Stimulated activated CD4-positive, alpha-beta T cell treated with anti-CD3 and anti-CD28 coated beads, Interleukin-1b, Interleukin-23, amount 100 ng/mL, for 4 hours (primary cell): ENCODE measurements at regions not wholly inside any gene's neighbourhood (a gene's known extent, or its start where the extent isn't known, plus 50 kb on each side); places are given as distances from the start of the nearest gene placed in this dataset.
A peak's percentile ranks its signal among the peaks of the same experiment; 100 is the strongest.
"Not testable (repeated sequence)": the region's sequence is repeated elsewhere in the genome, so short reads cannot be mapped to it uniquely, and the experiment has no call there.

Experiments
- DNase-seq, 2 donors: peaks; one replicate each; pipeline ENCODE4 v3.0.0-alpha.2; 2020; ENCODE audit warnings: low read depth in 2 of 2

GRCh38 chr7:65145710-65146109 lies 139.2 kb upstream of the ERV3-1 start:
- not testable (repeated sequence) for DNase-seq

DNA sequence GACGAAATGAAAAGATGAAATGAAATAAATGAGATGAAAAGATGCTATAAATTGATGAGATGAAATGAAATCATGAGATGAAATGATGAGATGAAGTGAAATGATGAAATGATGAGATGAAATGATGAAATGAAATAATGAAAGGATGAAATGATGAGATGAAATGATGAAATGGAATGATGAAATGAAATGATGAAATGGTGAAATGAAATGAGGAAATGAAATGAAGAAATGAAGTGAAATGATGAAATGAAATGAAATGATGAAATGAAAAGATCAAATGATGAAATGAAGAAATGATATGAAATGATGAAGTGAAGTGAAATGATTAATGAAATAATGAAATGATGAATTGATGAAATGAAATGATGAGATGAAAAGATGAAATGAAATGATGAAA lies 138.5 kb upstream of the ERV3-1 start:
- not testable (repeated sequence) for DNase-seq

GRCh38 chr7:65144557-65144956 lies 138.1 kb upstream of the ERV3-1 start:
- not testable (repeated sequence) for DNase-seq

DNA sequence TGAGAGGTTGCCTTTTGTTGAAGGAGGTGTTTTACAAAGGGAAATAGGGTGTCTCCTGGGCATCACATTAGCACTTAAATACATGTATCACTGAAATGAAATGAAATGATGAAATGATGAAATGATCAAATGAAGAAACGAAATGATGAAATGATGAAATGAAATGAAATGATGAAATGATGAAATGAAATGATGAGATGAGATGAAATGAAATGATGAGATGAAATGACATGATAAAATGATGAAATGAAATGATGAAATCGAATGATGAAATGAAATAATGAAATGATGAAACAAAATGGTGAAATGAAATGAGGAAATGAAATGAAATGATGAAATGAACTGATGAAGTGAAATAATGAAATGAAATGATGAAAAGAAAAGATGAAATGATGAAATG lies 137.6 kb upstream of the ERV3-1 start:
- not testable (repeated sequence) for DNase-seq

DNA sequence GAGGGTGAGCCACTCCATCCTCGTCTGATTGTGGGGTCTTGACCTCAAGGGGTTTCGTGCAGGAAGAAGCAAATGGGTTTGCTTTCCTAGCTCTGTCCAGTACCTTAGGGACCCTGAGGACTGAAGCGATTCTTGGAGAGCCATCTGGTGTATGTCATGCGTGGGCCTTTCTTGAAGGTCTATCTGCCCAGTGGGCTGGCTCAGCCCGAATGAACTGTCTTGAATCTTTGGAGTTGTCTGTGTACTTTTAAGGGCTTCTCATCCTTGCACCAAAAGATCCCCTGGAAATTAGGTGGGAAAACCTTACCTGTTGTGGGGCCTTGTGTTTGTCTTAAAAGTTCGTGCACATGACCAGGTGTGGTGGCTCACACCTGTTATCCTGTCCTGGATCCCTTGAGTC lies 135.4 kb upstream of the ERV3-1 start:
- DNase-seq, result not testable (repeated sequence)

- DNase-seq, result not testable (repeated sequence)
These were observed 134.9 kb upstream of the ERV3-1 start for GRCh38 chr7:65141405-65141778.

- DNase-seq, result not testable (repeated sequence)
These were observed 134.3 kb upstream of the ERV3-1 start for GRCh38 chr7:65140543-65141404.

GRCh38 chr7:65136850-65137249 lies 130.4 kb upstream of the ERV3-1 start:
- DNase-seq, result not testable (repeated sequence)

DNA sequence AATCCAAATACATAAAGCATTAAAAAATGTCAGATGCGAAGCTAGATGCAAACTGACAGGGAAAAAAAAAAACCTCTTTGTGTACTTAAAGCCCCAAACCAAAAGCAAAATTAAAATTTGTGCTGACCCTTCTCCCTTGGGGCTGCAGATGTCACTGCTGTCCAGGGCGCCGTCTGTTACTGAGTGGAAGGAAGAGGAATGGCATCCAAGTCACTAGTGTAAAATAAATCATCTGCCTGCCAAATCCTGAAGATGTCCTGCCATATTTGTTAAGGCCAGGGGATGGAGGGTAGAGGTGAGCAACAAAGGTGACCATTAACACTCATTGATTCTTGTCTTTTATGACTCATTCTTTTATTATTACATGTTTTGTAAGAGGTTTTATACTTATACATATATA lies 126.6 kb upstream of the ERV3-1 start:
- DNase-seq, result not testable (repeated sequence)

- not testable (repeated sequence) for DNase-seq
These were observed 125.8 kb upstream of the ERV3-1 start for GRCh38 chr7:65132256-65132655.

DNA sequence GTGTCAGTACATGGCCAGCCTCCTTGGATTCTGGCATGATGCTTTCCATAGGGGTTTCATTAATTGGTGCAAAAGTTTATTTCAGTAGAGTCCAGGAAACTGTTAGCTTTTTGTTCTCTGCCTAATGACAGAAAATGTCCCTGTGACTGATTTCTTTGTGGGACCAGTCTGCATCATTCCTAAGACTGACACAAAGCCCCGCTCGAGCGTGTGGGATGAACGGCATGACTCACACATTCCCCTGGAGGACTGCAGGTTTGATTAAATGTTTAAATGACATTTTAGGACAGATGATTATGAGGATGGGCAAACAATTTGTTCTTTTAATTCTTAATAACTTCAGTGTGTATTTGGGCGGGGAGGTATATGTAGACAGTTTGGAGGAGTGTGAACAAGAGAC lies 120.9 kb upstream of the ERV3-1 start:
- not testable (repeated sequence) for DNase-seq

GRCh38 chr7:65124600-65124999 lies 118.1 kb upstream of the ERV3-1 start:
- not testable (repeated sequence) for DNase-seq

DNA sequence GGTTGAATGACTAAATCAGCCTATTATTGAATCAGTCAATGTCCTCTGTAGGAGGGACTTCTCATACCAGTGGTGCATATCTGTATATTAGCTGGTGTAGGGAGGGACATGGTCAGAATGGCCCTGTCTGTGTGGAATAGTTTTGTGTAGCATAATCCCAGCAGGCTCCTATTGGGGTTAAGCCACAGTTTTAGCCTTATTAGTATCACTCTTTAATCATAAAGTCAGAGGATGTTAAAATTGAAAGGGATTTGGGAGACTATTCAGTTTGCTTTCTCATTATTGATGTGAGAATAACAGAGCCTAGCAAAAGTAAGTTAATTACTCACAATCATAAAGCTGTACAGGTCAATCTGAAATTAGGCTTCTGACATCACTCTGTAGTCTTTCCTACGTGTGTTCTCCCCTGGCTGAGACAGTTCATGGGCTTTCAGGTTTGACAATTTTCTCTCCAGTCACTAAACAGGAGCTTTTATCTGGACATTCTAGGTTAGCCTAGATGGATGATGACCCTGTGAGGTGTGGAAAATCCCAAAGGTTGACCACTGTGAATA lies 99.2 kb upstream of the ERV3-1 start:
- not testable (repeated sequence) for DNase-seq

DNA sequence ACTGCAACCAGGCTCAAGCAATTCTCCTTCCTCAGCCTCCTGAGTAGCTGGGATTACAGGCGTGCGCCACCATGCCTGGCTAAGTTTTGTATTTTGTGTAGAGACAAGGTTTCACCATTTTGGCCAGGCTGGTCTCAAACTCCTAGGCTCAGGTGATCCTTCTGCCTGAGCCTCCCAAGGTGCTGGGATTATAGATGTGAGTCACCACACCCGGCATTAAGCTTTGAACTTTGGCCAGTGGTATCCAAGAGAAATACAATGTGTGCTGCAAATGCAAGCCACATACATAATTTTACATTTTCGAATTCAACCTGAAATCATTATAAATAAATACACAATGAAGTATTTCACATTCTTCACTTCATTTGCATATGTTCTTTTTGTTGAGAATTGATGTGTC lies 94.0 kb upstream of the ERV3-1 start:
- DNase-seq, result not testable (repeated sequence)

GRCh38 chr7:65081669-65082055 lies 75.2 kb upstream of the ERV3-1 start:
- DNase-seq, result not testable (repeated sequence)

GRCh38 chr7:65080799-65081668 lies 74.5 kb upstream of the ERV3-1 start:
- peak; percentile 80 to 85 for DNase-seq

DNA sequence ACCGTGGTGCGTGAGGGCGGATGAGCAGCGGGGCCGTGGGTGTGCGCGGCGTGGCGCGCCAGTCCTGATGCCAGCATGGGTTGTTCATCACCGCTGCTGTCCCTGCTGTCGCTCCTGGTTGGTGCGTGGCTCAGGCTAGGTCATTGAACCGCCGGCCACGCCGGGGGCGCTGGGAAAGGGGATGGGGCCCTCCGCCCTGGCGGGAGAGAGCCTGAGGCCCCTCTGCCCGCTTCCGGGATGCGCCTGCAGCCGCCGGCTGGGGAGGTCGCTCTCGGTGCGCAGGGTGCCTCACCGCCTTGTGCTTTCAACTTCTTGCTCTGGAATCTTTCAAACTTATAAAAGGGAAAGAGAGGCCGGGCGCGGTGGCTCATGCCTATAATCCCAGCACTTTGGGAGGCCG lies 68.5 kb upstream of the ERV3-1 start:
- DNase-seq, result not testable (repeated sequence)

DNA sequence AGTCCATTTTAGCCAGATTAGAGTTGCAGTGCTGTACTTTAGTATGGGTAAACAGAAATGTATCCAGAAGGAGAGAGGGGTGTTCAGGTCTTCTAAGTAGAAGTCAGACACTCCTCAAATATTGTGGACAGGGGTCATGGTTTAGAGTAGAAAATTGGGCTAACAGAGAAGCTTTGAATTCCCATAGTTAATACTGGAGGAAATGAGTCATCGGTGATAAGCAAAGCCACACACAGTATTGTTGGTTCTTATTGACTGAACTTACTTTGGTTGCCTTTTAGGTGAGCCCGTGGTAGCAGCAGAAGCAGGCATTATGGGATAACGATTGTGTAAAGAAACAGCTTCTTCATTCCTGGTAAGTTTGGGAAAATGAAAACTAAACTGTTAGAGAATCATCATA lies 66.7 kb upstream of the ERV3-1 start:
- not testable (repeated sequence) for DNase-seq

DNA sequence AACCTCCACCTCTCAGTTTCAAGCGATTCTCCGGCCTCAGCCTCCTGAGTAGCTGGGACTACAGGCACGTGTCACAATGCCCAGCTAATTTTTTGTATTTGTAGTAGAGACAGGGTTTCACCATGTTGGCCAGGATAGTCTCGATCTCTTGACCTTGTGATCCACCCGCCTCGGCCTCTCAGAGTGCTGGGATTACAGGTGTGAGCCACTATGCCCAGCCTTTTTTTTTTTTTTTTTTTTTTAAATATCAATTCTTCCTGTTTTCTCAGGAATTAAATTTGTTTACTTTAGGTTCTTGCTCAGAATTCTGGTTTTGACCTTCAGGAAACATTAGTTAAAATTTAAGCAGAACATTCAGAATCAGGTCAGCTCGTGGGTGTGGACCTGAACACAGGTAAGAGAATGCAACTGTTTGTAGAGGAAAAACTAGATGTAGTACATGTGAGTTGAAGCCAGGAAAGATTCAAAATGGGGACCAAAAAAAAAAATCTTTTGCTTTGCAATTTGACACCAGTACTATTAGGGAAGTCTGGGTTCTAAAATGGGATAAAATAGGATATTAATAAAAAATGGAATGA lies 65.5 kb upstream of the ERV3-1 start:
- DNase-seq, result not testable (repeated sequence)

GRCh38 chr7:65069476-65069875 lies 63.0 kb upstream of the ERV3-1 start:
- DNase-seq, result not testable (repeated sequence)

DNA sequence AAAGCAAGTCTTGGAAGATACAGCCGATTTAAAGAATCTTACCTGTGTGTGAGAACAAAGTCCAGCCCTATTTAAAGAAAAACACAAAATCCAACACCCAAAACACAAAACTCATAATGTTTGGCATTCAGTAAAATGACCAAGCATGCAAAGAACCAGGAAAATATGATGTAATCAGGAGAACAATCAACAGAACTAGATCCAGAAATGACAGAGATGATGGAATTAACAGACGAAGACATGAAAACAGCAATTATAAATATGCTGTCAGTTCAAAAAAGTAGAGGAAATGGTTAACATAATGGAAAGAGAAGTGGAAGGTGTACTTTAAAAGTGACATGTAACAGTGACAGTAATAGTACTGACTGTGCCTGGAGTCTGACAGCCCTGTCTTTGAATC lies 56.1 kb upstream of the ERV3-1 start:
- DNase-seq, result not testable (repeated sequence)

GRCh38 chr7:65059247-65059646 lies 52.8 kb upstream of the ERV3-1 start:
- not testable (repeated sequence) for DNase-seq
